H54 (cell line): ENCODE measurements at regions not wholly inside any gene's neighbourhood (a gene's known extent, or its start where the extent isn't known, plus 50 kb on each side); places are given as distances from the start of the nearest gene placed in this dataset.

Source experiments
- DNase-seq: peaks from one replicate; pipeline ENCODE4 v3.0.0; 2011; ENCODE audit warnings: low spot score, mixed read lengths; ENCODE audit not compliant: insufficient read length
- FAIRE-seq: peaks from 3 replicates; lab custom pipeline; 2011; peaks lifted over from hg19 to GRCh38; lab: Jason Lieb, UNC
- POLR2A ChIP-seq: IDR thresholded peaks from 2 replicates; pipeline ENCODE4 v1.6.1; 2011; ENCODE audit warnings: low read depth, mild to moderate bottlenecking, low read length

DNA sequence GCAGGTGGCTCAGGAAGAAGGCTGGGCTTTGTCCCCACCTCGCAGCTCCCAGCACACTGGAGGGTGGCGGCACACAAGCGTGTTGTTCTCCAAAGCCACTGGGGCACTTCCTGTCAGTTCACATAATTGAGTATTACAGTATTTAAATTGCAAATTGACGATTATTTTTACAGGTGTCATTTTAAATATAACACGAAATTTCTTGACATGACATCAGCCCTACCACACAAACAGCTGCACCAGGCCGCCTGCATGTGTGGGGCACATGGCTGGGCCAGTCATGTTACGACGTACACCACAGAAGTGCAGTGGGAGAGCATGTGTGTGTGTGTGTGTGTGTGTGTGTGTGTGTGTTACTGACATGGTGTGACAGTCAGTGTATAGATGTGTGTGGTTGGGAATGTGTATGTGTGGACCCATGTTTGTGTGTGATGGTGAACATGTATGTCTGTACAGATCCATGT is 155.6 kb downstream of the TTC32 start:
- FAIRE-seq (no peak), DNase-seq (no peak)
- no peak for TF ChIP-seq POLR2A

DNA sequence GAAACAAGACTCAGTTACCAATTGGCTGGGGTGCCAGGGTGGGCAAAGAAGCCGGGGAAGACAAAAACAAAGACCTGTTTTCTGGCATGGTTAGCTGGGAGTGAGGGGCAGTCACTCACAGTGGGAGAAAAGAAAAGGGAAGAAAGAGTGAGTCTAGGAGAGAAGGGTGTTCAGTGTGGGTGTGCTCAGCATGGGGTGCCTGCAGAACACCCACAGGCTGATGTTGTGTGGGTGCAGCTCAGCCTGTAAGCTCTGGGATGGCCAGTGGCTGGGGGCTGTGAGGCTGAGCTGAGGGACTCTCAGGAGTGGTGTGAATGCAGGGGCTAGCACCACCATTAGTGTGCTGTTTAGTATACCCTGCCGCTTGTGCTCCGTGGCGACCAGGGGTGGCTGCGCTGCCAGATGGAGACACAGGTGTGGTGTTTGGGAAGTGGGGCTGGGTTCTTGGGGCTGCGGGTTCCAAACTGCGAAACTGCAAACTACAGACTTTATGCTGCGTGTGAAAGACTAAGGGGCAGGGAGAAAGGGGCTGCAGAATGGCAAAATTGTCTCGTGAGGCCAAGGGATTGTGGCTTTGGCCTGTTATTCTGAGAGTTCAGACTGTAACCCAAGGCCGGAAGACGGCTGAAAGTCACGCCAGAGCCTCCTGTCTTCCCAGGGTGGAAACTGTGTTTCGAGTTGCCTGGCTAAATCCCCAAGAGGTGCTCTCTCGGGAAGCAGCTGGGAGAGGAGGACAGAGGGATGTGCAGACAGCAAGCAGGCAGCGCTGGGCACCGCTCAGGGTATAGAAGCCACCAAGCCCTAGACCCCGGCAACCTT is 156.3 kb downstream of the TTC32 start:
- TF ChIP-seq POLR2A: no peak
- FAIRE-seq: no peak
- DNase-seq: no peak

GRCh38 chr2:19744456-19745199 is 157.2 kb downstream of the TTC32 start:
- no peak for TF ChIP-seq POLR2A
- DNase-seq (no peak), FAIRE-seq (no peak)

GRCh38 chr2:19743641-19744040 is 158.1 kb downstream of the TTC32 start:
- DNase-seq: no peak
- FAIRE-seq: no peak
- no peak for TF ChIP-seq POLR2A

DNA sequence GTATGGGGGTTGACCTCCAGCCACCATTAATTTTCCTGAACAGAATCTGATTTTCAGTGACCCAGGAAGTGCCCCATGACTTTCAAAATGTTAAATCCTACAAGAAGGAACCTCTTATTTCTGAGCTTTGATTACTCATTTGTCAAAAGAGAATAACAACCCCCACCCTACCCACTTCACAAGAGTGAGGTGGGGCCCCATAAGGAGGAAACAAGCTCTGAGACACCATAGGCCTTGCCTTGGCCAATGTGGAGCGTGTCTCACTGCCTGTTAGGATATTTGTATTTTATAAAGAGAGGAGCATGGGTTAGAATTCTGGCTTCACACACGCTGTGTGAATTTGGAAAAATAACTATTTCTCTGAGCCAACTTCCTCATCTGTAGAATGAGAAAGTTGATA is 158.9 kb downstream of the TTC32 start:
- no peak for DNase-seq
- no peak for TF ChIP-seq POLR2A
- no peak for FAIRE-seq

GRCh38 chr2:19739256-19739655 is 162.5 kb downstream of the TTC32 start:
- no peak for TF ChIP-seq POLR2A
- no peak for FAIRE-seq
- DNase-seq: no peak

- TF ChIP-seq POLR2A: no peak
- no peak for DNase-seq
- no peak for FAIRE-seq
Measured at GRCh38 chr2:19738707-19739106, 163.1 kb downstream of the TTC32 start.

GRCh38 chr2:19736191-19736831 is 165.5 kb downstream of the TTC32 start:
- no peak for DNase-seq
- no peak for FAIRE-seq
- no peak for TF ChIP-seq POLR2A

DNA sequence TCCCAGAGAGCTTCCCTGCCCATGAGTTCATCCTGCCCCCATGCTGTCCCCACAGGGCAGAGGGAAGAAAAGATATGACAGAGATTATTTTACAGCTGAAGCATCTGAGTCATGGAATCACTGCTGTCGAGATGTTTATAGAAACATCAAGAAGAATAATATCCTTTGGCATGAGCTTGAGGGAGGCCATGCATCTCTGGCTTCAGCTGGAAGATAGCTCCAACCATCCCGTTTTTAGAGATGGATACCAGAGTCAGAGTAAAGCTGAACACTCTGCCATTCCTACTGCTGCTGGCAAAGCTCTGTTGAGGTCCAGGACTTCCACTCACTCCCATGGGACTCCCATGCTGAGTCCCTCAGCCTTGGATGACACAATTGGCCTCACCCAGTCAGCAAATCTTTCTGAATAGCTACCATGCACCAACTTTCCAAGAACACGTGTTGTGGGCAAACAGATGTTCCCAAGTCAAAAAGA is 167.8 kb downstream of the TTC32 start:
- no peak for TF ChIP-seq POLR2A
- FAIRE-seq: no peak
- no peak for DNase-seq

DNA sequence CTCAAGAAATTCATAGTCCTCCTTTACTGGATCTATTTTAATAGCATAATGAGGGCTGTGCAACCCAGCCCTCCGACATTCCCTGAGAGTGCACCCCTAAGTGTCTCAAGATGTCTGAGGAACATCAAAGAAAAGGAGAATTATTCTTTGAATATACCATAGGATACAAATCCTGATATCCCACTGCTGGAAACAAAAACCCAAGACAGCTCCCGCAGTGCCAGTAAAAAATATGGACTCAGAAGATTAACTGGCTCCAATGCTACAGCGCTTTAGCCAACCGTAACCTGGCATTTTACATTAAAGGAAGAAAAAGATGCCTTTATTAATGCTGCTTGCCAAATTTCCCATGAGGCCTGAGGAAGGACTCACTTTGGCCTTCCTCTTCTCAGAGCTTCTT is 168.4 kb downstream of the TTC32 start:
- FAIRE-seq (no peak), DNase-seq (no peak)
- TF ChIP-seq POLR2A: no peak

GRCh38 chr2:19732255-19732654 is 169.5 kb downstream of the TTC32 start:
- no peak for FAIRE-seq
- DNase-seq: no peak
- no peak for TF ChIP-seq POLR2A

GRCh38 chr2:19731515-19731914 is 170.3 kb downstream of the TTC32 start:
- TF ChIP-seq POLR2A: no peak
- no peak for FAIRE-seq
- DNase-seq: no peak

GRCh38 chr2:19731037-19731436 is 170.7 kb downstream of the TTC32 start:
- no peak for FAIRE-seq
- DNase-seq: no peak
- no peak for TF ChIP-seq POLR2A

DNA sequence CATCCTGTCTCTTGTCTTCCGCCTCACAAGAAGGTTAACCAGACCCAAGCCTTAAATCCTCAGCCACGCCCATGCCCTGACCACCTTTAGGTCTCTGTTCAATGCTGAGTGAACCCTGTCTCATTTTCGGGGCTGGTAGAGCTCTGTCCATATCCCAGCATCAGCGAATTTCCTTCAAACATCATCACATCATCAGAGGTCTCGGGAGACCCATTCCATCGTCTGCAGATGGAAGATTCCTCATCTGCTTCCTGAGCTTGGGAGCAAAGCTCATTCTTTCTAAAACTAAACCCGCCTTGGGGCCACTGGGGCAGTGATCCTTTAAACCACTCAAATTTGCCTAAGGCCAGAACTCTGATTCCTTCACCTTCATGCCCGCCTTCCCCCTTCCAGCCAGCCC is 173.7 kb downstream of the TTC32 start:
- DNase-seq: no peak
- TF ChIP-seq POLR2A: no peak
- no peak for FAIRE-seq

DNA sequence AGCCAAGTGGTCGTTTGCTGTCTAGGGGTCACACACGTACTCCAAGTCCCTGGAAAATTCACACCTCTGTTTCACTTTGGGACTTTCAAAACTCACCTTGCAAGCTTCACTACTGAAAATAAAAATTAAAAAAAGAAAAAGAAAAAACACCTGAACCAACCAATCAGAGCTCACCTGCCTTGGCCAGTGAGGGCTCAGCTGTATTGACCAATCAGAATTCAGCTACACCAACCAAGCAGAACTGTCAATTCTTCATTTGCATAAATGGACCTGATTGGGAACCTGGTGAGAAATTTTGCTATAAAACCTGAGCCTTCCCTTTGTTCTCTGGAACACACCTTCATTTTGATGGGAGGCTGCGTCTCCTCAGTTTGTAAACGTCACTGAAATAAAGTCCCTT is 176.4 kb downstream of the TTC32 start:
- DNase-seq (no peak), FAIRE-seq (no peak)
- TF ChIP-seq POLR2A: no peak
